T-helper 1 cell treated with Interleukin-12 subunit alpha and Interleukin-12 subunit beta and Interleukin-4 antibody, amounts not matched to agents 30 ng/mL and 1 ng/mL, for 36 hours (primary cell): ENCODE measurements at regions not wholly inside any gene's neighbourhood (a gene's known extent, or its start where the extent isn't known, plus 50 kb on each side); places are given as distances from the start of the nearest gene placed in this dataset.
"Not testable (repeated sequence)": the region's sequence is repeated elsewhere in the genome, so short reads cannot be mapped to it uniquely, and the experiment has no call there.

ENCODE experiments used
- intact Hi-C: fragments of 100-400 bp; cut with micrococcal nuclease; formaldehyde crosslinking; loops from one replicate; pipeline ENCODE4 v1.15.1; 2024

DNA sequence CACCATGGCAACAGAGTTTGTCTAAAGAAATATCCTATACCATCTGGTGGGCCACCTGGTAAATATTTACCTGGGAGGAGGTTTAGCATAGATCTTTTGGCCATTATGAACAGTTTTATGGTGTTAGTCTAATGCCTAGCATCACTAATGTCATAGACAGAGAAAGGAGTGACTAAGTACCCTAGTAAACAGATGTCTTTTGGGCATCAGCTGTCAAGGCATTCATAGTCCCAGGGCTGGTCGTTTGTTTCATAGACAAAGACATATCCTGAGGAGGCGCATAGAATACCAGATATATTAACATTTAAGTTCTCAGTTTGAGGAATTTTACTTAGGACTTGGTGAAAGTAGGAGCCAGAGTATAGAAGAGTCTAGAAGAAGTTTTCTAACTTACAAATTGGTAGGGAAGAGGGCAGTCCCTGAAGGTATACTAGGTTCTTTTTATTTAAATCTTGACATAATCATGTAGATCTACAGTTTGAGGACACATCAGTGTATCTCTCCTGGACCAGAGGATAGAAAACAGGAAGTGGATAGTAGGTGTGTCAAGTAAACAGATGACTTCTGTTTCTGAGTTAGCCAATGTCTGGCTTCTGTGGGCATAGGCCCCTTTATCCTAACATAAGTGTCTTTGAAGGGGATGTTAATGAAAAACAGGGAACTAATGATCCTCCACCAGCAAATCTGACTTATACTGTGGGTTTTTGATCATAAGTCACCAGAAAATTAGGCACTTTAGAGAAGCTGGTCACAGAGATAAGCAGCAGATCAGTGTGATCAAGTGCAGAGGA lies 105.0 kb upstream of the PRSS3 start:
- intact Hi-C loops: no loop called here

DNA sequence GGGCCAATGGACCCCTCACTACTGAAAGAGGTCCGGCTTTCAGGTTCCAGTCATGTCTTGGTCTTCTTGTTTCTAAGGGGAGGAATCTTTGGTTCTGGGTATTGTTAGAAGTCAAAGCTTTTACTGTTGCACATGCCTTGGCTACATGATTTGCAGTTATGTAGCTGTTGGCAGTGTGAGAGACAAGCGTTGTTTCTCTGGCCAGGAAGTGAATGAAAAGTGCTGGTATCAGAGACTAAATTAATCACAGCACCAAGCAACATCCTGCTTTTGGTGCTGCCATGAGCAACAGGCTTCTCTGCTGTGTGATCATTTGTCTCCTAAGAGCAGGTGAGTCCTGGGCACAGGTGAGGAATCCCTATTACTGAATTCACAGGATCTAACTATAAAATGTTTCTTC lies 100.1 kb upstream of the PRSS3 start:
- intact Hi-C loops: no loop called here

DNA sequence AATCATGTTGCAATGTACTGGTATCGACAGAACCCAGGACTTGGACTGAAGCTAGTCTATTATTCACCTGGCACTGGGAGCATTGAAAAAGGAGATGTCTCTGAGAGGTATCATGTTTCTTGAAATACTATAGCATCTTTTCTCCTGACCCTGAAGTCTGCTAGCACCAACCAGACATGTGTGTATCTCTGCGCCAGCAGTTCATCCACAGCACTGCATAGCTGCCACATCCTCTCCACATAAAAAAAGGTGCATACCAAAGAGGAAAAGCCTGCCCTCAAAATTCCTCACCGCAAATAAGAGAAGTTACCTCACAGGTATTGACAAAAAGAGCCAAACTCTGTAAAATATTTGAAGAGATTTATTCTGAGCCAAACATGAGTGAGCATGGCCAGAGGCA lies 99.5 kb upstream of the PRSS3 start:
- intact Hi-C loops: no loop called here

DNA sequence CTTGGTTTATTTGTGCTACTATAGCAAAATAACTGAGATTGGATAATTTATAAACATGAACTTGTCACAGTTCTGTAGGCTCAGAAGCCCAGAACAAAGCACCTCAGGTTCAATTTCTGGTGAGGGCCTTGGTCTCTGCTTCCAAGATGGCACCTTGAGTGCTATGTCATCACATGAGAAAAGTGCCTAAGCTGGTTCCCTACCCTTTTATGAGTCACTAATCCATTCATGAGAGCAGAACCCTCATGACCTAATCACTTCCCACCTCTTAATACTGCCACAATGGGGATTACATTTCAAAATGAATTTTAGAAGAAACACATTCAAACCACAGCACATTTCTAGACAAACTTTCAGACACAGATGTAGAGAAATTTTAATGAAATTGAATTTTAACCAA lies 98.2 kb upstream of the PRSS3 start:
- intact Hi-C loops: no loop called here

DNA sequence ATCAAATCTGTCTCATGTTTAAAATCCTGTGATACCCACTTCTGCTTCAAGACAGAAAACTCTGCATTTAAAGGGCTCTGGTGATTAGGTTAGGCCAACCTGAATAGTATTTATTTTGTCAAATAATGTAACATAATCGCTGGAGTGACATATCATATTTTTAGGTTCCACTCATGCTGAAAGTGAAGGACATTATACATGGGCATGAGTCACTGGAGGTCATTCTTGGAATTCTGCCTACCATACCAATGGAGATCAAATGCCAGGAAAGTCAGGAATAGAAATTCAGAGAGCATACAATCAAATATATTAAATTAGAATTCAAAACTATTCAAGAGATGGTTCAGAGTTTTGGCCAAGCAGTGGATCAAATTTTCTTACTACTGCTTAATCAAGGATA lies 97.1 kb upstream of the PRSS3 start:
- intact Hi-C loops: no loop called here

DNA sequence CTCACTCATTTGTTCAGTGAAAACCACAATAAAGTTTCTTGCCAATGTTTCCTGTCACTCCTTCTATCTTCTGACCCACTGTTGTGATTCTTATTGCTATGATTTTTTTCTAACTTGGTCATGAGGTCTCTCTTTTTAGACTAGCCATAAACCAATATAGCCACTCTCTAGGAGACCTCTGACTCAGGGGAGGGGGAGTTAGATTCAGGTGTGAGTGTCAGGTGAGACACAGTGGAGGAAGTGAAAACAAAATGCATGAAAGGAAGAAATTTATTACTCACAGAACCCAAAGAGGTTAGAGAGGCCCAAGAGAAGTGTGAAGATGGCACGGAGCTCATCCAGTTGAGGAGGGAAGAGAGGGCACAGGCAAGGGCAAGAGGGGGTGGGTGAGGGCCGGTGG lies 94.4 kb upstream of the PRSS3 start:
- intact Hi-C loops: not testable (repeated sequence)

DNA sequence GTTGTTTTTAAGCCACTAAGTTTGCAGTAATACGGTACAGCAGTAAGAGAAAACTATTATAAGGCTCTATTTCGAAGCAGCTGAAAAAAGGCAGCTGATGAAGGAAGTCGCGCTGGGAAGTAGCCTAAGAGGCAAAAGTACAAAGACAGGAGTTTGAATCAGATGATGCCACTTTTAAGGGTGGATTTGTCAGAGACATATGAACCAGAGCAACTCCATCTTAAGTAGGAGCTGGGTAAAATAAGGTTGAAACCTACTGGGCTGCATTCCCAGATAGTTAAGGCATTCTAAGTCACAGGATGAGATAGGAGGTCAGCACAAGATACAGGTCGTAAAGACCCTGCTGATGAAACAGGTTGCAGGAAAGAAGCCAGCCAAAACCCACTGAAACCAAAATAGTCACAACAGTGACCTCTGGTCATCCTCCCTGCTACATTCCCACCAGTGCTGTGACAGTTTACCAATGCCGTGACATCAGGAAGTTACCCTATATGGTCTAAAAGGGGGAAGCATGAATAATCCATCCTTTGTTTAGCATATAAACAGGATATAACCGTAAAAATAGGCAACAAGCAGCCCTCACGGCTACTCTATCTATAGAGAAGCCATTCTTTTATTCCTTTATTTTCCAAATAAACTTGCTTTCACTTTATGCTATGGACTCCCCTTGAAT lies 91.8 kb upstream of the PRSS3 start:
- intact Hi-C loops: no loop called here

DNA sequence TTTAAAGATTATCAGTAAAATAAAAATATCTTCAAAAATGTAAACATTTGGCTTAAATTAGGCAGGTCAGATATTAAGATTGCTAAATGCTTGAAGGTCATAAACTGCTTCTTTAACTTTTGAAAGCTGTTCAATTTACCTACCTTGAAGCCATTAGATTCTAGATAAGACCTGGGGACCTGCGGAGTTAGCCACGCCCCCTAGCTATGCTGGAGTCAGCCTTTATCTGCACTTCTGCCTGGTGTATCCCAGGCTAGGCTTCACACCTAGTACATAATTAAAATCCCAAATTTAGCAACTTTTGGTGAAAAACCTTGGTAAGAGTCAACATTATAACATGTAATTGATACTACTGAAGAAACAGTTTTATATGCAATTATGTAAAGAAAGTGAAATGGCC lies 89.9 kb upstream of the PRSS3 start:
- intact Hi-C loops: not testable (repeated sequence)

DNA sequence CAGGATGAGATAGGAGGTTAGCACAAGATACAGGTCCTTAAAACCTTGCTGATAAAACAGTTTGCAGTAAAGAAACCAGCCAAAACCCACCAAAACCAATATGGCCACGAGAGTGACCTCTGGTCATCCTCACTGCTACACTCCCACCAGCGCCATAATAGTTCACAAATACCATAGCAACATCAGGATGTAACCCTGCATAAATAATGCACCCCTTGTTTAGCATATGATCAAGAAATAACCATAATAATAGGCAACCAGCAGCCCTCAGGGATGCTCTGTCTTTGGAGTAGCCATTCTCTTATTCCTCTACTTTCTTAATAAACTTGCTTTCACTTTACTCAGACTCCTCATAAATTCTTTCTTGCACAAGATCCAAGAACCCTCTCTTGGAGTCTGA lies 86.9 kb upstream of the PRSS3 start:
- intact Hi-C loops: no loop called here

DNA sequence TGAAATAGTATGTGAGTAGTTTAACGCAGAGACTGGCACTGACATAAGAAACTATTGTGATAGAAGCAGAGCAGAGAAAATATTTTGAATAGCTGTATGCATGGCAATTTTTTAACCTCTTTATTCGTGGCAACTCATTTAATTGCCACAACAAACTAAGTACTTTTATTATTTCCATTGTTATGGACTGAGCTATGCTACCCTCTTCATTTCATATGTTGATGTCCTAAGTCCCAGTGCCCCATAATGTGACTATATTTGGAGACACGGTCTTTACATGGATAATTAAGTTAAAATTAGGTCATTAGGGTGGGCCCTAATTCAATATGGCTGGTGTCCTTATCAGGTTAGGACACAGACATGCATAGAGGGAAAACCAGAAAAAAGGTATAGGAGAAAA lies 86.1 kb upstream of the PRSS3 start:
- intact Hi-C loops: no loop called here

DNA sequence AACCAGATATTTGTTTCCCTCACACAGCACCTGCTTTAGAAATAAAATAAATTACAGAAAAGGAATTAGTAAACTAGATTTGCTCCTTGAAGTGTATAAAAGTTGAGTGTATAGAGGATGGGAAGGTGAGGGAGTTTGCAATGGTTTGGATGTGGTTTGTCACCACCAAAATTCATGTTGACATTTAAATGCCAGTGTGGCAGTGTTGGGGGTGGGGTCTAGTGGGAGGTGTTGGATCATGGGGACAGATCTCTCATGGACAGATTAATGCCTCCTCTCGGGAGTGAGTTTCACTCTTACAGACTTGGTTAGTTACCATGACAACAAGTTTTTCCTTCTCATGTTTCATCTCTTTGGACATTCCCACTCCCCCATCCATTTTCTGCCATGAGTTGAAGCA lies 83.9 kb upstream of the PRSS3 start:
- intact Hi-C loops: not testable (repeated sequence)

DNA sequence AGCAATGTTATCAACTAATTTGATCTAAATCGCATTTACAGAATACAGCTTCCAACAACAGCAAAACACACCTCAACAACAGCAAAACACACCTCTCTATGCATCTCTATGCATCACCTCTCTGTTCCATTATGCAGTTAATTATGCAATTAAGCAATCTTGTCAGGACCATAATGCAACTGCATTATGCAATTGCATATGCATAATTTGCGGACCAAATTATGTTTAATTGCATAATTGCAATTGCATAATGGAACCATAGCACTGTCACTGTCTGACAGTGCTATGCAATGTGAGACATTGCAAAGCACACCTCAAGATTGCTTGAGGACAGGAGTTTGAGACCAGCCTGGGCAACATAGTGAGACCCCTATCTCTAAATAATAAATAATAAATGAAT lies 80.4 kb upstream of the PRSS3 start:
- intact Hi-C loops: no loop called here

DNA sequence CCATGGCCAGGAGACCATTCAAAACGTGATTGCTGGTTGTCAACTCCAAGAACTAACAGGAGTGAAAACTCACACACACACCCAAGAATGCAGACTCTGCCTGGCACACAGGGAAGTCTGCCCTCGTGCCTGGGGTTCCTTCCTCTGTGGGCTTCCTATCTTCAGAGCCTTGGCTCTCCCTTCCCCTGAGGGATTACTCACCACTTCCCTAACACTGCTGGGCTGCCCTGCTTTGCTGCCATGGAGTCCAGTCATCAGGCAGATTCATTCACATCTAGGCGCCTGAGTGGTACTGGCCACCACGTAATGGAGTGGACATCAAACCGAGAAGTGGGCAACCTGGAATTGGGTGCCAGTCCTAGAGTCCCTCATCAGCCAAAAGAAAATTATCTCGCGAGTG lies 76.4 kb upstream of the PRSS3 start:
- intact Hi-C loops: no loop called here

DNA sequence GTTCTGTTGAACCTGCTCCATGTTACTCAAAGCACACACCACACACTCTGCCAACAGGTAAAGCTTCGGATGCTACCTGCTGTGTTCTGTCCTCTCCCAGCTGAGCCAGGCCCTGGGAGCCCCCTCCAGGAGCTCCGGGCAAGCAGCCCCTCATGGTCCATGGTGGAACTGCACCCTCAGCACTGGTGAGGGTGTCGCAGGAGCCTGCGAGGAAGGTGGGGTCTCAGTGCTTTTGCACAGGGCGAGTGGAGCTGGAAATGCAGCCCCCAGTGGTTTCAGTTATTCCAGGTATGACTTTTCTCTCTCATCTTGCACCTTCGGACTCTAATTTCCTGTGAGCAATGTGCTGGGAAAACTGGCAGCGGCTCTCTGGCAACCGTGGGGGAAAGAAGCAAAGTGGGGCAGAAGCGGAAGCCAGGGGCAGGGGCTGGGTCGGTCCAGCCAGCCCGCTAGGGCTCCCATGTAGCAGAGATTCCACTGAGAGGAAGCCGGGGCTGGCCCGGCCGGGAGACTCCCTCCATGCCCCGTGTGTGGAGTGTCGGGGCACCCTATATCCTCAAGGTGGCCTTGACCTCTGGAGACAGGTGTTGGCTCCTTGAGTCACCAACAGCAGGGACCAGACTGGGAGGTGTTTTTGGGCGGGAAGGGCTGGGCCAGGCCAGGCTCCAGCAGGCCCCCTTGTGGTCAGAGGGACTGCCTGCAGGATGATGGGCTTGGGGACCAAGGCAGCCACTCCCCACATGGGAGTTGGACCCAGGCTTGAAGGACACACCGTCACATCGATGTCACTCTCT lies 75.6 kb upstream of the PRSS3 start:
- intact Hi-C loops: loop anchor here (5.0 kb wide), 3 partner anchors 42 to 342 kb away; no protein-coding TSS in a partner anchor

DNA sequence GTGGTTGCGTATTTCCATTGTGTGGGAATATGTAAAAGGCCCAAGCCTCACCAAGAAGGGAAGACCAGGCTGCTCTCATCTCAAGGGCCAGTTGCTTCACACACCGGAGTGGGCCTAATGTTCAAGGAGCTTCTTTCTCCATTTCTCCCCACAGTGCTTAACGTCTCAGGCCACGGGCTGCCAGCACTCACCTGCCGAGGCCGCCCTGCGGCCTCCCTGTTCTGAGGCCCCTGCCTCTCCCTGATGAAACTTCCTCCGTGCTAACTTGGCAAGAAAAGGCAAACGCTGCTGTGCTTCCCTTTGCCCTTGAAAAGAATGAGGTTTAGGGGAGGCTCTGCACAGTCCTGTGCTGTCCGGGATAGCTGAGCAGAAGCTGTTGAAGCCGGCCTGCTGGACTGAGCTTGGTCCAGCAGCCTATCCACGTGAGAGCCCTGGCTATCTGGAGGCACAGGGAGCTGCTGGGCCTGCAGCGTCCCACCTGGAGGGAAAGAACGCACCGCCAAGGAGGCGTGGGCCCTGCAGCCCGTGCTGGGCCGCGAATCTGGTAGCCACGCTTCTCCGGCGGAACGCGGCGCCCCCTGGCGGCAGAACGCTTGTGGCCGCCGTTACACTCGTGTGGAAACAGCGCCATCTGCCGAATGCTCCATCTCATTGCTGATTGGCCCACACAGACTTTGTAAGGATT lies 73.5 kb upstream of the PRSS3 start:
- intact Hi-C loops: loop anchor here (1.0 to 5.0 kb wide), 5 partner anchors 45 to 345 kb away; no protein-coding TSS in a partner anchor

DNA sequence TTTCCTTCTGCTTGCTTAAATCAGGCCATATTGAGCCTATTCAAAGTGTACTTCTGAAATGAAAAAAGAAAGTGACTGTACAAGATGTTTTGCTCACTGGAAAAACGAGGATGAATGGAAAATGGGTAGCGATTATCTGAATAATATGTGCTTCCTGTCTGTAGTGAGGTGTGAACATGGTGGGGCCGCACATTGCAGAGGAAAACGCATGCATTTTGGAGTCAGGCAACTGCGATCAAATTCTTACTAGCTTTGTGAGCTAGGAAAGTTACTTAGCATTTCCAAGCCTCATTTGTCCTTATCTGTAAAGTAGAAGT lies 73.0 kb upstream of the PRSS3 start:
- intact Hi-C loops: loop anchor here (1.0 to 5.0 kb wide), 5 partner anchors 45 to 345 kb away; no protein-coding TSS in a partner anchor

DNA sequence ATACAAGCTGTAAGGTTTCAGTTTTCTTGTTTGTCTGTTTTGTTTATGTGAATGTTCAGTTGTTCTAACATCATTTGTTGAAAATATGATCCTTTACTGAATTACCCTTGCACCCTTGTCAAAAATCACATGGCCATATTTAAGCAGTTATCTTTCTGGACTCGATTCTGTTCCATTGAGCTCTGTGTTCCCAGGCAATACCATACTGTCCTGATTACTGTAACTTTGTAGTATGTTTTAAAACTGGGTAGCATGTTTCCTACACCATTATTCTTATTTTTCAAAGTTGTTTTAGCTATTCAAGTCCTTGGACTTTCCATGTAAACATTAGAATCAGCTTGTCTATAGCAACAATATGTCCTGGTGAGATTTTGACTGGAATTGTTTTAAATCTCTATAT lies 66.7 kb upstream of the PRSS3 start:
- intact Hi-C loops: no loop called here

DNA sequence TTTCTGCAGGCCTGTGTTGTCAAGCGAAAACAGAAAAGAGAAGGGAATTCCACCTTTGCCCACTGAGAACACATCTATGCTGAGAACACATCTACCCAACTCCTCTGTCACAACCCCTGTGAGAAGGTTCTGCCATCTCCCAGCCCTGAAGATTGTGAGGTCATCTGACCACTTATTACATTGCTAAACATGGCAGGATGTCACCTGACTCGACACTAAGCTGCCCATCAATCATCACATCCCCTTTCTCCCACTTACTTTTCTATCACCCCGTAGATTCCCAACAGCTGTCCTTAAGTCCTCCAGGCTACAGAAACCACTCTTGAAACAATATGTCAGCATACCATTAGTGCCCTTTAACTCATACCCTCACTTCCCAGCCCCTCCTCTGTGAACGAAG lies 64.2 kb upstream of the PRSS3 start:
- intact Hi-C loops: no loop called here

DNA sequence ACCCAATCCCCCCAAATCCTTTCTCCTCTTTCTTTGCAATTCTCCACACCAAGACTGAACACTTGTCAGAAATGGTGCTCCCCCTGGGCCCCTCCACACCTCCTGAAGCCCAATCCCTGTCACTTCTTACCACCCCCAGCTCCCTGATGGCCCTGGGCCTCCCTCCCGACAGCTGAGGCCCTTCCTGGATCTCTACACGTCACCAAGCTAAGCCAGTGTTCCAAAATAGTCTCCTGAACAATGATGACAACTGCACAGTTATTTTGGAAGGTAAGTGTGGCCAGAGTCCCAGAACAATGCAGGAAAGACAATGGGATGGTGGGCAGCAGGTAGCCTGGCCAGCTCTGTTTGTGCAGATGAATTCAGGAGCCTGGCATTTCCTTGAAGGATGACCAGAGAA lies 63.7 kb upstream of the PRSS3 start:
- intact Hi-C loops: no loop called here

DNA sequence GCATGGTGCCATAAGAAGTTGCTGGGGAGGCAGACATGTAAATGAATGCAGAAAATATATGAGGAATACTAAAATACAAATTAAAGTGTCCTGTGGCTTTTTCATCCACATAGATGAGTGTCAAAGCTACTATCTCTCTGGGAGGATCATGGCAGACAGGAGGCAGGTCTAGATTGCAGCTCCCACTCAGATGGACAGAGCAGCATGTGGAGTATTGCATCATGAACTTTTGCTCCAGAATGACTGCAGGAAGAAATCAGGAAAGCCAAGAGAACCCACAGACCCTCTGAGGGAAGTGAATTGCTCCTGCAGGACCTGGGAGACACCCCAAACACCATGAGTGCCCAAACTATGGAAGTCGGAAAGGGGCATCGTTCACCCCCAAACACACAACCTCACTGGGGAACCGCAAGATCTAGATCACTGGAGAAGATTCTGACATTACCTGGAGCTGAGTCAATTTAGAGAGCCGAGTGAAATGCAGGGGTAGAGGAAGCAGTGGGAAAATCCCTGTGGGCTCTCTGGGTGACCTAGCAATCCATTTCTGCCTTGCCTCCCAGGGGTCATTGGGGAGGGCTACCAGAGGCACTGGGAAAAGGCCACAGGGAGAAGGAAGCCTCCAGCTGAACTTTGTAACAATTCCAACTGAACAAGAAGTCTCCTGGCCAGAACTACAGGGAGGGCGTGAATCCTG lies 61.0 kb upstream of the PRSS3 start:
- intact Hi-C loops: not testable (repeated sequence)
